ENCODE measurements at regions not wholly inside any gene's neighbourhood (a gene's known extent, or its start where the extent isn't known, plus 50 kb on each side); places are given as distances from the start of the nearest gene placed in this dataset.

GRCh38 chr9:107850653-107851052 lies 361.1 kb upstream of the KLF4 start:
- H3K4ac ChIP-seq (ENCODE audit: low read depth, low read length) = no peak overlapping the region
- TF ChIP-seq MAZ (IDR thresholded peaks at IDR 0.05; ENCODE audit: borderline replicate concordance, low read depth, low read length) = no peak
- TF ChIP-seq BHLHE40 (IDR thresholded peaks at IDR 0.05; ENCODE audit: low read depth, low read length) = no peak
- no peak for TF ChIP-seq SMC3 (IDR thresholded peaks at IDR 0.05; ENCODE audit: low read depth, low read length)
- TF ChIP-seq CTCF (conservative IDR thresholded peaks at IDR 0.05; ENCODE audit: low read depth, low read length) = no peak
- TF ChIP-seq RAD21 (IDR thresholded peaks at IDR 0.05; ENCODE audit: low read length) = no peak
- TF ChIP-seq USF2 (IDR thresholded peaks at IDR 0.05; ENCODE audit: low read depth, low read length) = no peak
- TF ChIP-seq RCOR1 (IDR thresholded peaks at IDR 0.05; ENCODE audit: insufficient replicate concordance, low read length) = no peak
- no peak for TF ChIP-seq MAFK (IDR thresholded peaks at IDR 0.05; ENCODE audit: low read depth, low read length)
- no peak for TF ChIP-seq ELK1 (IDR thresholded peaks at IDR 0.05; ENCODE audit: borderline replicate concordance, low read depth, low read length)
- no peak for TF ChIP-seq CEBPB (IDR thresholded peaks at IDR 0.05; ENCODE audit: low read depth, low read length)
- no peak for TF ChIP-seq CHD1 (IDR thresholded peaks at IDR 0.05; ENCODE audit: low read depth, low read length)
- no peak for TF ChIP-seq RFX5 (IDR thresholded peaks at IDR 0.05; ENCODE audit: low read depth, low read length)
- no peak for TF ChIP-seq FOS (IDR thresholded peaks at IDR 0.05; ENCODE audit: low read depth, low read length)
- TF ChIP-seq NFE2L2 (IDR thresholded peaks at IDR 0.05; ENCODE audit: low read depth, low read length) = no peak
- ChIA-PET POLR2A (ENCODE audit: unreplicated experiment) (no interaction called here), CTCF (no interaction called here)
- no peaks in the 10 kb centered on the region; the same call in 1 of the 2 replicates for H3K4me1 ChIP-seq (ENCODE audit: control insufficient read depth, insufficient read depth, low read length)
- H2BK20ac ChIP-seq (ENCODE audit: low read depth, low read length) = no peak overlapping the region
- no peak overlapping the region for H4K5ac ChIP-seq (ENCODE audit: low read depth, low read length)
- peaks cover 5% of the 10 kb centered on the region for H3K9me3 ChIP-seq (ENCODE audit: control insufficient read depth, insufficient read depth, low read length)
- ATAC-seq (ENCODE audit: low read depth) = no peak
- H3K18ac ChIP-seq (ENCODE audit: low read depth, low read length) = no peak overlapping the region
- no peak overlapping the region for H3K4me2 ChIP-seq (ENCODE audit: low read depth, low read length)
- H3K4me3 ChIP-seq (ENCODE audit: insufficient read depth, low read depth, low read length) = no peak overlapping the region
- no peak overlapping the region for H2BK120ac ChIP-seq (ENCODE audit: low read depth, low read length)
- H2AK9ac ChIP-seq (replicated peaks; ENCODE audit: low read depth, low read length, poor library complexity) = no peak overlapping the region
- 96% methylated on average over 5 of the region's 6 CpGs; no CpG with 5 or more reads in 1 of the 2 experiments for WGBS, 2 experiments (ENCODE audit: extremely low coverage in 2 of 2, insufficient read length in 1 of 2)
- no peak overlapping the region for H3K56ac ChIP-seq (ENCODE audit: extremely low read depth, insufficient read depth, low read length)
- H3K23ac ChIP-seq (ENCODE audit: low read depth, low read length) = no peak overlapping the region
- H3K14ac ChIP-seq (replicated peaks; ENCODE audit: low read depth, low read length) = no peak overlapping the region
- no peak overlapping the region for H2BK5ac ChIP-seq (ENCODE audit: low read depth, low read length, poor library complexity, severe bottlenecking)
- H3K9me1 ChIP-seq (ENCODE audit: insufficient read depth, low read length) = no peaks in the 10 kb centered on the region
- BruUV-seq (replicated peaks) = no TSS peak
- intact Hi-C loops (cut with micrococcal nuclease) = no loop called here
- H3K79me1 ChIP-seq (ENCODE audit: low read depth in 1 of 2, low read length in 2 of 2) = no peaks in the 10 kb centered on the region
- H2AFZ ChIP-seq (replicated peaks; ENCODE audit: low read length, poor library complexity) = no peak overlapping the region
- in situ Hi-C loops (cut with MboI; ENCODE audit: low sequenced_read_pairs) = no loop called here
- no peak overlapping the region for H3K9ac ChIP-seq (ENCODE audit: low read depth, low read length)
- H3K27ac ChIP-seq (ENCODE audit: insufficient read depth, low read length) = no peak overlapping the region
- H3K27me3 ChIP-seq (ENCODE audit: control insufficient read depth, insufficient read depth, low read length) = no peaks in the 10 kb centered on the region; the same call in 1 of the 2 replicates
- no peak overlapping the region for H2BK15ac ChIP-seq (ENCODE audit: low read depth, low read length)
- DNase-seq = no peak
- no peak overlapping the region for H4K8ac ChIP-seq (ENCODE audit: low read depth in 2 of 2, low read length in 2 of 2)
- H4K20me1 ChIP-seq (ENCODE audit: insufficient read depth, low read length) = no peaks in the 10 kb centered on the region
- no peaks in the 10 kb centered on the region for H3K36me3 ChIP-seq (ENCODE audit: control insufficient read depth, insufficient read depth, low read length)
- dilution Hi-C loops (cut with HindIII; ENCODE audit: low sequenced_read_pairs, unreplicated experiment) = no loop called here
- no peak overlapping the region for H4K91ac ChIP-seq (ENCODE audit: insufficient read depth, low read depth, low read length)
- no peak overlapping the region for H2AK5ac ChIP-seq (ENCODE audit: low read depth, low read length)
